Embryonic facial prominence (tissue), 1 donor: ENCODE measurements at regions not wholly inside any gene's neighbourhood (a gene's known extent, or its start where the extent isn't known, plus 50 kb on each side); places are given as distances from the start of the nearest gene placed in this dataset.

Experiments used
- DNase-seq: peaks from one replicate; pipeline ENCODE4 v3.0.0-alpha.2; 2016; ENCODE audit errors: extremely low spot score

DNA sequence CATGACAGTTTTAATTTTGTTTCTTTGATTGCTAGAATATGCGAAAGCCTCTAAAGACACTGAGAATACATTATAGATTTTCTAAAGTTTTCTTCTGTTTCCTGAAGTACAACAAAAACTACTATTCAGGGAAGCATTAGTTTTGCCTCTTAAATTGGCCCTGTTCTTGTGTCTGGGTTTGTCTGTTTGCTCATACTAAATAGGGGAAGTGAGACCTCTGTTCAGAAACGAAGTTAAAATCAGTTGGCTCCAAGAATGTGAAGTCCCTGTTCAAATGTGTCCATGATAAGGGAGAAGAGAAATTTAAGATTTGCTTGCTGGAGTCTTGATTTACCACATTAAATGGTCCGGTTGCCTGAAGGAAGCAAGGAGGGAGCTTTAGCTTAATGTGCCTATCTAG is 327.3 kb upstream of the GBE1 start:
- DNase-seq, result no peak

DNA sequence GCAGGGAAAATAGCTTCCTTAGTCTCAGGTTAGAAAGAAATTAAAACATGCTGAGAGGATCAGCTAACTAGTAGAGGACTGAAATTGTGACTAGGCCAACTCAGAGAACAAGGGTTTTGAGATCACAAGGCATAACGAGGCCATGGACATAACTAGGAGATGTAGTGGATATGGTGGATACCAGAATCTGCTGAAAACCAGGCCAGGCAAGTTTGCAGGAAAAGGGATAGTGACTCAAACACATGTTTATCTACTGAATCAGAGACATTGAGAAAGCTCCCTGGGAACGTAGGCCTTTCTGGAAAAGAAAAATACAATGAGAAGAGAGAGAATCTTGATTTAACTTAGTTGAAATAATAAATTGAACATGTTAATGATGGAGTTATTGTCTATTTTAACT is 326.5 kb upstream of the GBE1 start:
- DNase-seq, result no peak

DNA sequence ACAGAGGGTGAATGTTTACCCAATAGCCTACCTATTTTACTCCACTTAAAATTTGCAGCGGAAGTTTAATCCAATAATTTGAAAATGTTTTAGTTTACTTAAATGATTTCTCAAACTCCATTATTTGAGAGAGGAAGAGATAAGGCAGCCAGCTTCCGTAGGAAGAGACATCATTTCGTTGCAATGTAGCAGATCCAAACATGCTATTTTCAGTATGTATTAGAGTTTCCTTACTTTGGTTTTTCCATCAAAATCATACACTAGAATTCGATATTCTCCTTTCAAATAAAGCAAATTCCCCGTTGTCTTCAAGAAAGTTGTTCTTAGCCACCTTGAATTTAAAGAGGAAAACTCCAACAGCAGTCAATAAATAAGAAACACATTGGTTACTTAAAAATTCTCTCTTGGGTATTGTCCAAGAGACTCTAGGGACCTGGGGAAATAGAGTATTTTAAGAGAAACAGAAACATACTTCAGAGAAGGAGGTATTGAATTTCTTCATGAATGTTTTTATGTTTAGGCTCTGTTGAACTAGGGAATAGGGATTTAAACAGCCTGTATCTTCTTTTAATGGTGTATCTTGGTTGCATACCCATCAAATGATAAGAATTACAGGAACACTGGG is 324.5 kb upstream of the GBE1 start:
- no peak for DNase-seq

DNA sequence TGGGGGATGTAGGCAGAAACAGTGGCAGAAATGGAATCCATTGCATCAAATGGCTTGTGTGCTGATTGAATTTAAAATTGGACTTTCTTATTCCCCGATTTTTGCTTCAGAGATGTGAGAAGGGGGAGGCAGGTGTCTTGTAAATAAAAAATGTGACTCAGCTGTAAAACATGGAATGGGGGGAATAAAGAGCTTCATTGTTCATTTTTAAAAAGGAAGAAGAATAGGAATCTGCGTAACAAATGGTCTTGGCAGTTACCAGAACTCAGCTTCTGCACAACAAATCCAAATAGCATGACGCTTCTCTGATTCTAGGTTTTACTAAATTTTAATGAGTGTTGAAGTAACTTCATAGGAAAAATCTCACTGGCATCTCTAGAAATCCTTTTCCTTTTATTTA is 323.9 kb upstream of the GBE1 start:
- no peak for DNase-seq

DNA sequence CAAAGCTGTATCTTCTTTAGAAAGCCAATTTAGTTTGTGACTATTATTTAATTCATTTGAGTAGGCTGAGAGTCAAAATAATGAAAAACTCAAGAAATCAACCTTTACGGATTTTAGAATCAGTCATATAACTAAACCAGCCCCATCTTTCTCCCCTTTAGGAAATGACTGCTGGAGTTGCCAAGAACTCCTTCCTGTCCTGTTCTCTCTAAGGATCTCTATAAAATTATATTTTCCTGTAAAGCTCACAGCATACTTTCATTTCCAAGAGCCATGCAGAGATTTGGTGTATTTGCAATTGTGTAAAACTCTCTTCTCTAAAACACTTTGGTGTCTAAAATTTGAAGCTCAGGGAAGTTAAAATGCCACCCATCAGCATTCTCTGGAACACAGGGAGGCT is 323.4 kb upstream of the GBE1 start:
- DNase-seq, result no peak

DNA sequence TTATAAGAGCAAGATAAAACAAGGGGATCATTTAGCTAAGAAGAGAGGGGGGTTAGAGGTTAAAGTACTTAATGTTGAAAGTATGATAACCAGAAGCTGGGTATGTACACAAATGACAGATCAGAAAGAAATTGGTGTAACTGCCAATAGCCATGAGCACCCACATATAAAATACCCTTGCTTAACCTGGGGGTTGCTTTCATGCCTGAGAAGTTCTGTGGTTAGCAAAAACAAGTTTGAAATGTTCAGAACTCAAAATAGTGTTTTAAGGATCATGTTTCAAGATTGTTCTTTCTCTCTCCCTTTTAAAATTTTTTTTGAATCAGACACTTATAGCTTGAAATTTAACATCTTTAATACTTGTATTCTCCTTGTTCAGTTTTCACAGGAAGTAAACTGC is 321.4 kb upstream of the GBE1 start:
- no peak for DNase-seq

DNA sequence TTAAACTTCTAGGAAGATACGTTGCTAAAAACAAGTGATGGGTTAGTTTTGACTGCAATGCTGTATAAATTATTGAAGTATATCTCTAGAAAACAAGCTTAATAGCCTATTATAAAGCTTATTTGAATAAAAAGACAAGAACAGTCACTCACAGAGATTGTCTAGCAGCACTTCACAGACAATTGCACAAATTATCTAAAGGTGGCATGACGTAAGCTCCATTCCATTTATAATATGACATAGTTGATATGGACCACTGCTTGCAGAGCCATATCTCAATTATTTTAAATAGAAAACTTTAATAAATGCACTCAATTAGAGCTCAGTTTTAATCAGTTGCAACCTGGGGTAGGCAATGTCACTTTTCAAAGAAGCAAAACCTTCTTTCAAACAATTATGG is 319.9 kb upstream of the GBE1 start:
- no peak for DNase-seq

DNA sequence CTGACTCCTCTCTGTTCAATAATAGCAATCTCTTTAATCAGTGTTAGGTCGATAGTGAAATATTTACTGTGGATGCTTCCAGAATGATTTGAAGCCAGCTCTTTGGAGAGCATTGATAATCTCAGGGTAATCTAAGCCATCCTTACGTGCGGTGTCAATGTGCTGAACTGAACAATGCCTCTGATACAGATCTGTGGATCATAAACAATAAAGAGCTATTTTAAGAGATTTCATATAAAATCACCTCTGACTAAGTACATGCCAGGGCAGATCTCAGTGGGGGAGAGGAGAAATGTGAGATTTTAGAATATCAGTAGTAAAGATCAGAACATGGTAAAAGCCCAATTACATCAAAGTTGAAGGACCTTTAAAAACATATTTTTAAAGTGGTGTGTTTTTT is 319.3 kb upstream of the GBE1 start:
- no peak for DNase-seq

DNA sequence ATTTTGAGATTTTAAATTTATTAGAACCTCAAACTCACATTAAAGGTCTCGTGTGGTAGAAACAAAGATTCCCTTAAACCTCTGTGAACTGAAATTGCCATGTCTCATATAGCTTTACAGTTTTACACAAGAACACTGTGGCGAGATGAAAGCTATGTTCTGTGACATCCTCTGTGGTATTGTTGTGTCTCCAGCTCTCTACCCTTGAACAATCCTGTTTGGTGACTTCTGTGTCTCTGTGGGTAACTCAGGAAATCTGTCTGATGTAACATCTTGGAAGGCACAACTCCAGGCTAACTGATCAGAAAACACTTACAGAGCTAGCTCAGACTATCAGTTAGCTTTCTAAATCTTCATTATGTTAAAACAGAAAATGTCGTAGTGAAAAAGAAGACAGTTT is 318.8 kb upstream of the GBE1 start:
- DNase-seq, result no peak

DNA sequence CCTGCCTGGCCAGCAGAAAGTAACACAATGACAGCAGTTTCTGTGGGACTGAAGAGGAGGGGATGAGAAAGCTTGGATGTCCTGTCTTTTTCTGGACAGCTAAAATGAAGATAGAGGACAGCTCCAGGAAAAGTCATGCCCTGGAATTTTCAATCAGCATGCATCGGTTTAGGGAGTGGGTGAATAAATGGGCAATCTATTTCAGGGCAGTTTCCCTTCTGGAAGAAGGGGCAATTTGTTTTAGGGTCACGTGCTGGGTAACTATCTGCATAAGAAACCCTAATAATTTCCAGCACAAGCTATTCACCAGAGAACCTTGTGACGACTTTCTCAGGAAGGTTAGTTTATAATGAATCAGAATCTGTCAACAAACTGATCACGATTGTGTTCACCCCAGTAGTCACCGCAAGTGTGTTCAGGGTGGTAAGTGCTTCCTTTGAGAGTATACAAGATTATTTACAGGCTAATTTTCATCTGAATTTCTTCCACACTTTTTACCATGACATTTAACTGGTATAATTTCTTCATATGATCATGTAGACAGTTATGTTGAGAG is 318.0 kb upstream of the GBE1 start:
- no peak for DNase-seq

DNA sequence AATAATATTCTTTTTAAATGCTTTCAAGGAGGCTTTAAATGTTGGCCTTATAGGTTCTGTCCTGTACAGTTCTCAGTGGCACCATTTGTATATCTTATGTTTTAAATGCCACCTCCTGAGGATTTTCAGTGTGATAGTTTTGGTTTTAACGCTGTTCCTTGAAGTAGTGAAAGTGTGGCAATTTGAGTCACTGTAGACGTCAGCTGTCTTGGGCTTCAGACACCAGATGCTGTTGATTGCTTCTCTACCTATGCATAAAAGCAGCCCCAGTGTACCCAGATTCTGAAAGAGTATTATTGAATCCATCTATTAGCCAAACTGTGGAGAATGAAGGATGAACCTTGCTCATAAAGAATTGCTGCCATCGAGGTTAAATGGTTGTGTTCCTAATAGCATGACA is 316.8 kb upstream of the GBE1 start:
- no peak for DNase-seq

DNA sequence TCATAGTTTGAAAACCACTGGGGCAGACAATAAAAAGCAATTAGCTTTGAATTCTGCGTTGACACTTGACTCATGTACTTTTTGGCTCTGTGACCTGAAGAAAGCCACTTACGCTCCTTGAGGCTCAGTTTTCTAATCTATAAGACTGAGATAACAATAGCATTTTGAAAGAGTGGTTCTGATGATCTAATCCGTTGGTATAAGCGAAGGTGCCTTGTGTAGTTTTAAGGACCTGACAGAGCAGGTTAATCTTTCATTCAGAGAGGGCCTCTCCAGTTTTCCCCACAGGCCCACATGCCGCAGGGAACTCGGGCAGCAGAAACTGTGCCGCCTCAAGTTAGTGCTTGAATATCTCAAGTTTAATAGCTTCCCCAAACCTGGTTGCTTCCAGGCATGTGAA is 306.0 kb upstream of the GBE1 start:
- DNase-seq, result no peak

DNA sequence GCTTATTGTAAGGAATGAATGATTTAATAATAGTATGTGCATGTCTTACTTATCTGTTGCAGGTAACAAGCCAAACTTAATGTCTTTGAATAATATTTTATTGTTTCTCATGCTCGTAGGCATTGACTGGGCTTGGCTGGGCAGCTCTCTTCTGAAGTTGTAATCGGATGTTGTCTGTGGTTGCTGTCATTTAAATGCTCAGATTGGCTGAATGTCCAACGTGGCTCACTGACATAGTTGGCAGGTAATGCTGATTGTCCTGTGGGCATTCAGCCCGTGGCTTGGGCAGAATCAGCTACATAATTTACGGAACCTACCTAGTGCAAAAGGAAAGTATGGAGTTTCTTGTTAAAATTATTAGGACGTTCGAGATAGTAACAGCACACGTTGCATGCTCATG is 297.4 kb upstream of the GBE1 start:
- no peak for DNase-seq

DNA sequence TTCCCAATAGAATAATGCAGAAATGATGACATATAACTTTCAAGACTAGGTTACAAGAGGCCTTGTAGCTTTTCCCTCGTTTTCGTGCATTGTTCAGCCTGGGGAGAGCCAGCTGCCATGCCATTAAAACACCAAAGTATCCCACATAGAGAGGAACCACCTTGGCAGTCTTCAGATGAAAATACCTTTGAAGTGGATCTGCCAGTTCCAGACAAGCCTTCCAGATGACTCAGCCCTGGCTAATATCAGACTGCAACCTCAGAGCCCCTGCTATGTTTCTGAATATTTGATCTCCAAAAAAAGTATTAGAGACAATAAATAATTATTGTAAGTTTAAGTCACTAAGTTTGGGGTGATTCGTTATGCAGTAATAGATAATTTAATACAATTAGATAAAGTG is 294.3 kb upstream of the GBE1 start:
- DNase-seq, result no peak

DNA sequence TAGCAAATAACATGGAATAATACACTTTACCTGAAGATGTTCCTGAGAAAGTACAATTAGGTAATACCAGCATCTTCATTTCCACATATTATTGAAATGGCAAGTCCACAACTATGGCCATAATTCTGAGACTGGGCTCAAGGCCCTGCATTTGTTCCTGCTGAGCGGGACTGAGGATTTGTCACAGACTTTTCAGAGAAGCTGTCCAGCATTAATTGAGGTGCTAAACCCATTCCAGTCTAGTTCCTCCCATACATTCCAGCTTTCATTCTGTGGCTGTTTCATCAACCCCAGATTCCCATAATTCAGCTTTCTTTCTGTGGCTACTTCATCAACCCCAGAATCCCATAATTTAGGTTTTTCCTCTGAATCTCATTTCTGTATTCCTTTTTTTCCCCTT is 293.4 kb upstream of the GBE1 start:
- DNase-seq, result no peak

DNA sequence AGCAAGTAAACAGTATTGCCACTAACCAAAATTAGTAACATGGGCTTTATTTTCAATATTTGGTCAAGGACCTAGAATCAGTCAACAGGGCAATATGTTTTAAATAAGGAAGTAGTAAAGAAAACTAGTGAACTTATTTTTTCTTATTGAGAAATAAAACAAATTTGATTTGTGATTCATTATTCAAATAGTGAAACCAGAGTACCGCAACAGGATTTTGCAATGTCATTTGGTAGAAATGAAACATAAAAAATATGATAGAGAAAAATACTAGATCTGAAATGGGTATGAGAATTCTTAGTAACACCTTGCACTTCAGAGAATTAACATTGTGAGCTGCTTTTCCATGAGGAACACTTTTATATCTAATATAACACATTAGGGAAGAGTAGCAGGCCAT is 291.8 kb upstream of the GBE1 start:
- DNase-seq, result no peak

DNA sequence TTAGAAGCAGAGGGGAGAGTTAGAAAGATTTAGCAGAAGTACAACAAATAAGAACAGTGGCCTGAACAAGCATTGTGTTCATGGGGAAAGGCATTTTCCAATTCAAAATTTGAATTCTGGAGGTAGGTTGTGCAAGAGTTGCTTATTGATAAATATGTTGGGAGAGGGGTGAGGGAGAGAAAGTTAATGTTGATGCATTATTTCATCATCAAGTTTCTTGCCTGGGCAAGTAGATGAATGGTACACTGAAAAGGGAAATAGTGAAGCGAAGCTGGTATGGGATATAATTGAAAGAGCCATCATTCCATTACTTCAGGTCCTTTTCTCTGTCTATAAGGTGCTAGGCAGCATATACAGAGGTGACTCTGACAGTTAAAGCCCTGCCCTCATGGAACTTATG is 288.9 kb upstream of the GBE1 start:
- DNase-seq, result no peak

DNA sequence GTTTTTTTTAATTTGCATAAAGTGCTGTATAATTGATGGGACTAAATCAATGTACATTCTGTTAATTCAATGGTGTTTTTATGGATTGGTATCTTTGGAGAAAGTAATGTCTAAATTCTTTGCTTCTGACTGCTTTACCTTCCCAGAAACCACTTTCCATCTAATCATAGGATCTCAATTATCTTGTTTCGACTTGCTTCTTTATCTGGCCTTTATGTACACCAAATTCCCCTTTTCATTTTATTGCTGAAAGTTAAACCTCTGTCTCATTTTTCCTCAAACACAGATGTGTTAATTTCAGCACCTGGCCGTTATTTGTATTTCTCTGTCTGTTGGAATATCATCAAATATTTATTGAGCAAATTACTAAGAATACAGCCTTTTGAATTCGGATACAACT is 287.3 kb upstream of the GBE1 start:
- no peak for DNase-seq

DNA sequence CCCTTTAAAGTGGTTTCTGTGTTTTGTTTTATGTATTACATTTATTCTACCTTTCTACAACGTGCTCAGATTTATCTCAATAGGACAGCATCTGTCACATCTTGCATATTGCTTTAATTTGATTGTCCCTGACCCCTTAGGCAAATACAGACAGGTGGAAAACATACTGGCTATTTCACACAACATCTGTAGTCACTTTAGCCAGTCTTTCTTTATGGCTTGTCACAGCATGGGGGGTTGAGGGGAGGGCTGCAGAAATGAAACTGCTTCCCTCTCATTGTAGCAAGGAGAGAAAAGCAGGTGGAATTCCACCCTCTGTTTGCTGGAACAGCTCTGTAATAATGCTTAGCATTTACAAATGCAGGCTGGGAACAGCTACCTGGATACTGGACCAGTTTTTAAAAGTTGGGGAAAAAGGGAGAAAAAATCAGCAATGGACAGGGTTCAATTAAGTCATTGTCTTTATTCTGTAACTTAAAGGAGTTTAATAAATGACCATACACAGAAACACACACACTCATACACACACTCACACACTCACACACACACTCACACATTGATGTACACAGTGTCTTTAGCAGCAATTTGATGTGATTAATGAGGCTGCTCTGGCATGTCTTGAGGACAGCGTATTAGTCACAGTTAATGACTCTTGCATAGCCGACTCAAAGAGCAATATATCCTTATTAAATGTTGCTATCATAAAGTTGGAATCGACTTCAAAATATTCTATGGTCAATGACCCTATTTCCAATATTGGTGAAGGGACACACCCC is 283.7 kb upstream of the GBE1 start:
- DNase-seq, result no peak

DNA sequence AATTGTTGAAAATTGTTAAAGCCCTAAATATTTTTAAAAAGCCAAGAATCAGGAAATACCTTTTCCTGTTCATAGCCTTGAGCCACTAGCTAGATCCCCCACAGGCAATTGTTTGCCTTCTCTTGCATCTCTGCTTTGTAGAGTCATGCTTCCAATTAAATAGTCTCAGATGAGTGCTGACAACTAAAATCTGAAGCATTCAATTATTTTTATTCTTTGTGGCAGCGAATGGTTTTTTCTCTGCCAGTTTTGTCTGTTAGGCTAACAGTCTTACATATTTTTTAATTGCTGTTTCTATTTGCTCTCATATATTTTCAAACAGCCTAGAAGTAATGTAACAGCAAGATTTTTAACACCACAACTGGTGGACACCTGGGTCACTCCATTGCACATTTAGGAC is 277.1 kb upstream of the GBE1 start:
- no peak for DNase-seq

DNA sequence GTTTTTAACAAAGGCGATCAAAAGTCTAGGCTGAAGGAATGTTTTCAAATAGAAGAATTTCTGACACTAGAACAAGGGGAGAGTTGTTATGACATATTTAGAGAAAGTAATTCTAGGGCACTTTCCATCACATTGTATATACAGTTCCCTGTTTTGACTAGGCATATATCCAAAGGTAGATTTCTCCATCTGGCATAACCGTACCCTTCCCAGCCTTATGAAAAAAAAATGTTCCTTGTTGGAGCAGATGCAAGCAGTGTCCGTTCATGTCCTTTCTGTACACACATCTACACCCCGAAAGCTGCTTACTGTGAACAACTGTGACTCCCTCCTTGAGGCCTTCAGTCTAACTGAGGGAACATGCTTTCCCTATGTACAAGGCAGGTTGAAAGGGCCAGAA is 271.7 kb upstream of the GBE1 start:
- DNase-seq, result no peak

DNA sequence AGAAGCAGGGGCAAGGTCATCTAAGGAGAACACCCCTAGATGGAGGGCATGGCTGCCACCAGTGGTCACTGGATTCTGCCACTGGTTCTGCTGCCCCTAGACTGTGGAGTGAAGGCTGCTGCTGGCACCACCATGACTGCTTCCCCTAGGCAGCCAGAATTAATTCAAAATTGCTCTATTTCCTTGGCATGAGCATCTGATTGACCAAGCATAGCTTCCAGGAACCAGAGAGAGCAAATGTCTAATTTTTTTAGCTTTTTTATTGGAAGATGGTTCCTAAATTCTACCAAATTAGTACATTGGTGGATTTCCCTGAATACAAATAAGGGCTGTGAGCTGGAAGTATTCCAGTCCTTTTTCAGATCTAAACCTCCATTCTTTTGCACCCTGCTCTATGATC is 270.2 kb upstream of the GBE1 start:
- no peak for DNase-seq

DNA sequence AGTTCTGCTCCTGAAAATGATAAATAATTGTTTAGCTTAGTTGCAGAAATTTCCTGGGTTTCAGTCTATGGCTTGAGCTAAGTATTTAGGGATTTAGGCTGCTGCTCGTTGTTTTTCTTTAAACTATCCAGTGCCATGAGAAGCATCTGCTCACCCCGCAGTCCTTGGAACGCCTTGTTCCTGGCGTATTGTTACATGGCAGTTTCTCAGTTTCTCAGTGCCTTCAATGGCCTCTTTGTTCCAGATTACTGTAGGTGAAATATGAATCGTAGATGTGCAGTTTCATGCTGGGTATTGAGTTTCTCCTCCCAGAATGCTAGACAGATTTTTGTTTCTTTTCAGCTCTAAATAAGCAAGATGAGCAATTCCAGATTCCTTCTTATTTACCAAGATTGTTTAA is 269.5 kb upstream of the GBE1 start:
- DNase-seq, result no peak

DNA sequence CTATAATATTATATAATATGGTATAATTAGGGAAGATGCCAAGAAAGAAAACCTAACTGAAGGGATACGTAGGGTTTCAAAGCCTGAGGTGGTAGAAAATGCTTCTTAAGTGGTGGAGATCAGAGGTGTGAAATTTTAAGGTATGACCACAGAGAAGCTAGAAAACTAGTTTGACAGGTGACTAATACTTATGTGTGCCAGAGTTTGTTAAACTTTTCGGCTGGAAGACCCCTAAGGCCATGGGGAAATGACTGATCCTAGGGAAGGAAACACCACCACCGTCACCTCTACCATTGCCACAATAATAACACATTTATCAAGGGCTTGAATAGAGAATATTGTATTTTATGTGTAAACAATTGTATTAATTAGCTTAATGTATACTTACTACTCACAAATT is 261.4 kb upstream of the GBE1 start:
- no peak for DNase-seq
